AG20443 (cell line): ENCODE measurements at regions not wholly inside any gene's neighbourhood (a gene's known extent, or its start where the extent isn't known, plus 50 kb on each side); places are given as distances from the start of the nearest gene placed in this dataset.
A peak's percentile ranks its signal among the peaks of the same experiment; 100 is the strongest.

ENCODE experiments used
- DNase-seq: peaks from one replicate; pipeline ENCODE4 v3.0.0; 2012; ENCODE audit warnings: low spot score, mixed read lengths

GRCh38 chrX:141641138-141641537, 51.6 kb downstream of the SPANXA2 start:
- DNase-seq: no peak

- DNase-seq: peak; percentile 5
These were observed 53.5 kb downstream of the SPANXA2 start for GRCh38 chrX:141642979-141643378.
